Hepatocyte (in vitro differentiated cells): ENCODE measurements at regions not wholly inside any gene's neighbourhood (a gene's known extent, or its start where the extent isn't known, plus 50 kb on each side); places are given as distances from the start of the nearest gene placed in this dataset.
"Not testable (repeated sequence)": the region's sequence is repeated elsewhere in the genome, so short reads cannot be mapped to it uniquely, and the experiment has no call there.

ENCODE experiments used
- DNase-seq: peaks from one replicate; pipeline ENCODE4 v3.0.0-alpha.2; 2016; ENCODE audit warnings: low spot score
- H2AFZ ChIP-seq: fragments of 200-600 bp; sonication (generic); 2 replicates; pipeline ENCODE4 v1.6.0; 2016; ENCODE audit warnings: antibody characterized with exemption, mild to moderate bottlenecking
- H3K27ac ChIP-seq: fragments of 200-600 bp; sonication (generic); 2 replicates; pipeline ENCODE4 v1.5.1; 2016; ENCODE audit warnings: mild to moderate bottlenecking
- H3K27me3 ChIP-seq: fragments of 200-600 bp; sonication (generic); 2 replicates; pipeline ENCODE4 v1.6.1; 2016
- H3K36me3 ChIP-seq: fragments of 200-600 bp; sonication (generic); replicated peaks from 2 replicates; pipeline ENCODE4 v1.5.1; 2016; ENCODE audit warnings: low read depth; ENCODE audit not compliant: insufficient read depth
- H3K4me1 ChIP-seq: fragments of 200-600 bp; sonication (generic); 2 replicates; pipeline ENCODE4 v1.5.1; 2016; ENCODE audit warnings: mild to moderate bottlenecking, moderate library complexity; ENCODE audit not compliant: insufficient read depth
- H3K4me2 ChIP-seq: fragments of 200-600 bp; sonication (generic); 2 replicates; pipeline ENCODE4 v1.6.0; 2016
- H3K4me3 ChIP-seq: fragments of 200-600 bp; sonication (generic); 2 replicates; pipeline ENCODE4 v1.5.1; 2016; ENCODE audit warnings: mild to moderate bottlenecking
- H3K79me2 ChIP-seq: fragments of 200-600 bp; sonication (generic); 2 replicates; pipeline ENCODE4 v1.6.0; 2017; ENCODE audit warnings: mild to moderate bottlenecking
- H3K9me2 ChIP-seq: fragments of 200-600 bp; sonication (generic); replicated peaks from 2 replicates; pipeline ENCODE4 v1.6.0; 2017; ENCODE audit warnings: mild to moderate bottlenecking; ENCODE audit not compliant: insufficient read depth
- H3K9me3 ChIP-seq: fragments of 200-600 bp; sonication (generic); 2 replicates; pipeline ENCODE4 v1.5.1; 2016; ENCODE audit warnings: low read depth, mild to moderate bottlenecking
- H4K20me1 ChIP-seq: fragments of 200-600 bp; sonication (generic); 2 replicates; pipeline ENCODE4 v1.6.0; 2016; ENCODE audit warnings: mild to moderate bottlenecking; ENCODE audit not compliant: insufficient read depth, poor library complexity, severe bottlenecking
- CTCF ChIP-seq: fragments of 200-600 bp; sonication (generic); IDR thresholded peaks from 2 replicates; pipeline ENCODE4 v1.5.1; 2016; ENCODE audit warnings: antibody characterized with exemption, mild to moderate bottlenecking; ENCODE audit not compliant: poor library complexity
- EZH2 ChIP-seq: fragments of 200-600 bp; sonication (generic); IDR thresholded peaks from 2 replicates; pipeline ENCODE4 v1.6.1; 2016; ENCODE audit warnings: antibody characterized with exemption, mild to moderate bottlenecking, borderline replicate concordance
- EZH2phosphoT487 ChIP-seq: fragments of 200-600 bp; sonication (generic); IDR thresholded peaks from one replicate; pipeline ENCODE4 v1.6.1; 2018; ENCODE audit warnings: antibody characterized with exemption, mild to moderate bottlenecking, low read depth, moderate library complexity; ENCODE audit not compliant: unreplicated experiment, severe bottlenecking
- WGBS: methylation state at CpG from one replicate; pipeline ENCODE4 v1.1.6; 2016; ENCODE audit warnings: low lambda C conversion rate; ENCODE audit errors: missing lambda C conversion rate; 5-methylcytosine and 5-hydroxymethylcytosine counted together

DNA sequence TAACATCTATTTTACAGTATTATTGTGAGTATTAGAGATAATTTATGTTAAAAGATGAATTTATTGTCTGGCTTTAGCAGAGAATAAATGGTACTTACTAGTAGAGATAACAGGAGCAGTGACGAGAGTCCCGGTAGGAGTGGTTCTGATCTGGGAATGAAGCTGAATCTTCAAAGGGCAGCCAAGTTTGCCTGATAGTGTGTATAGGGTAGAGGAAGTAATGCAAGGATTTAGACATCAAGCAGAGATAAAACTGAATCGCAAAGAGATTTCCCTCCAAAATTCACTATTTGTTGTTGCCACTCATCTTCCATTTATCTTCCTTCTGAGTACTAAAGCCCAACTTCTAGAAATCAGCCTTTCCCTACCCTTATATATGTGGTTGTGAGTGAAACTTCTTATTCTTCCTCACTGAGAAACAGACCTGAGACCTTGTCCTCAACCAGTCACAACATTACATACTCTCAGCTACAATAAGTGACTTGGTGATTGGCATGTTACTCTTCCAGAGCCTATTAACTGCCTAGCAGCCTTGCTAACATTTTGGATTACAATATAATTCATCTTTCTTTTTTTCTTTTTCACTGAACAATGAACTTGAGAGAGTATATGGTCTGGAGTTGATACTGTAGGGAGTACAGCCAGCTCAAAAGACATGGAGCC is 692.7 kb upstream of the ZNF385D start:
- H3K79me2 ChIP-seq: no peaks in the 10 kb centered on the region
- no peaks in the 10 kb centered on the region for H3K4me1 ChIP-seq
- TF ChIP-seq EZH2 (no peak), EZH2phosphoT487 (no peak), CTCF (no peak)
- no peak overlapping the region for H3K4me3 ChIP-seq
- H2AFZ ChIP-seq: no peak overlapping the region
- no peaks in the 10 kb centered on the region for H3K27me3 ChIP-seq
- no peaks in the 10 kb centered on the region for H4K20me1 ChIP-seq
- WGBS: 65% methylated on average over 3 of the region's 3 CpGs
- no peak for DNase-seq
- H3K4me2 ChIP-seq: no peak overlapping the region
- no peaks in the 10 kb centered on the region for H3K9me3 ChIP-seq
- H3K9me2 ChIP-seq: no peaks in the 10 kb centered on the region
- no peaks in the 10 kb centered on the region for H3K36me3 ChIP-seq
- no peak overlapping the region for H3K27ac ChIP-seq

- H3K27ac ChIP-seq, H3K4me2 ChIP-seq, H3K9me3 ChIP-seq, H3K27me3 ChIP-seq, H2AFZ ChIP-seq, H3K79me2 ChIP-seq, H3K9me2 ChIP-seq, H4K20me1 ChIP-seq, H3K4me3 ChIP-seq, H3K36me3 ChIP-seq, DNase-seq, H3K4me1 ChIP-seq: not testable (repeated sequence)
- 85% methylated on average over 2 of the region's 2 CpGs for WGBS
These were observed 694.3 kb upstream of the ZNF385D start for GRCh38 chr3:22445336-22445735.

GRCh38 chr3:22450786-22451400 is 699.9 kb upstream of the ZNF385D start:
- H3K27me3 ChIP-seq: no peaks in the 10 kb centered on the region
- DNase-seq: no peak
- H3K9me3 ChIP-seq: no peaks in the 10 kb centered on the region
- H3K4me2 ChIP-seq: no peak overlapping the region
- no peaks in the 10 kb centered on the region for H3K4me1 ChIP-seq
- no peak overlapping the region for H2AFZ ChIP-seq
- 75% methylated on average over 5 of the region's 5 CpGs for WGBS
- H3K36me3 ChIP-seq: no peaks in the 10 kb centered on the region
- H3K79me2 ChIP-seq: no peaks in the 10 kb centered on the region
- no peak for TF ChIP-seq EZH2phosphoT487
- no peak for TF ChIP-seq CTCF
- TF ChIP-seq EZH2: no peak
- H3K27ac ChIP-seq: peak overlapping the region; percentile 11
- no peaks in the 10 kb centered on the region for H4K20me1 ChIP-seq
- no peak overlapping the region for H3K4me3 ChIP-seq
- no peaks in the 10 kb centered on the region for H3K9me2 ChIP-seq

- no peaks in the 10 kb centered on the region for H3K9me3 ChIP-seq
- 54% methylated on average over 2 of the region's 2 CpGs for WGBS
- peak overlapping the region; percentile 11 for H3K27ac ChIP-seq
- no peaks in the 10 kb centered on the region for H3K9me2 ChIP-seq
- H3K27me3 ChIP-seq: no peaks in the 10 kb centered on the region
- no peak overlapping the region for H2AFZ ChIP-seq
- H3K4me3 ChIP-seq: no peak overlapping the region
- DNase-seq: no peak
- TF ChIP-seq CTCF: no peak
- no peak for TF ChIP-seq EZH2phosphoT487
- no peak for TF ChIP-seq EZH2
- no peaks in the 10 kb centered on the region for H3K4me1 ChIP-seq
- no peaks in the 10 kb centered on the region for H3K79me2 ChIP-seq
- no peaks in the 10 kb centered on the region for H4K20me1 ChIP-seq
- no peaks in the 10 kb centered on the region for H3K36me3 ChIP-seq
- H3K4me2 ChIP-seq: no peak overlapping the region
These were observed 700.5 kb upstream of the ZNF385D start for GRCh38 chr3:22451501-22451900.
